HCT116 (cell line): ENCODE measurements at regions not wholly inside any gene's neighbourhood (a gene's known extent, or its start where the extent isn't known, plus 50 kb on each side); places are given as distances from the start of the nearest gene placed in this dataset.

Source experiments
- ATF3 ChIP-seq: IDR thresholded peaks from 2 replicates; pipeline ENCODE4 v1.6.1; 2012
- CEBPB ChIP-seq: IDR thresholded peaks from 2 replicates; pipeline ENCODE4 v1.6.1; 2012; ENCODE audit warnings: low read depth
- POLR2A ChIP-seq: IDR thresholded peaks from 2 replicates; pipeline ENCODE4 v1.7.0; 2011; ENCODE audit warnings: borderline replicate concordance; ENCODE audit not compliant: insufficient read depth, insufficient read length; ENCODE audit errors: extremely low read depth
- POLR2AphosphoS5 ChIP-seq: IDR thresholded peaks from 2 replicates; pipeline ENCODE4 v1.6.1; 2011; ENCODE audit warnings: mild to moderate bottlenecking, low read depth, low read length, moderate library complexity
- RAD21 ChIP-seq: IDR thresholded peaks from 2 replicates; pipeline ENCODE4 v1.6.1; 2012; ENCODE audit warnings: low read depth, mild to moderate bottlenecking
- YY1 ChIP-seq: IDR thresholded peaks from 2 replicates; pipeline ENCODE4 v1.6.1; 2011; ENCODE audit warnings: low read length, low read depth, moderate library complexity, mild to moderate bottlenecking; ENCODE audit not compliant: insufficient replicate concordance; ENCODE audit errors: extremely low read depth
- TF ChIP-seq, protein P1 (sequence below), 3 experiments: fragments of 200-600 bp in 1 of 3; sonication (generic) in 1 of 3; IDR thresholded peaks in 2 of 3; conservative IDR thresholded peaks in 1 of 3; 2 replicates each; pipeline ENCODE4 v1.5.1; 2012 to 2017; ENCODE audit warnings: low read depth in 2 of 3, low read length in 2 of 3, antibody characterized with exemption in 1 of 3, borderline replicate concordance in 1 of 3, control low read depth in 1 of 3, mild to moderate bottlenecking in 1 of 3, mixed read lengths in 1 of 3, mixed run types in 1 of 3, moderate library complexity in 1 of 3; ENCODE audit not compliant: insufficient read depth in 1 of 3

DNA sequence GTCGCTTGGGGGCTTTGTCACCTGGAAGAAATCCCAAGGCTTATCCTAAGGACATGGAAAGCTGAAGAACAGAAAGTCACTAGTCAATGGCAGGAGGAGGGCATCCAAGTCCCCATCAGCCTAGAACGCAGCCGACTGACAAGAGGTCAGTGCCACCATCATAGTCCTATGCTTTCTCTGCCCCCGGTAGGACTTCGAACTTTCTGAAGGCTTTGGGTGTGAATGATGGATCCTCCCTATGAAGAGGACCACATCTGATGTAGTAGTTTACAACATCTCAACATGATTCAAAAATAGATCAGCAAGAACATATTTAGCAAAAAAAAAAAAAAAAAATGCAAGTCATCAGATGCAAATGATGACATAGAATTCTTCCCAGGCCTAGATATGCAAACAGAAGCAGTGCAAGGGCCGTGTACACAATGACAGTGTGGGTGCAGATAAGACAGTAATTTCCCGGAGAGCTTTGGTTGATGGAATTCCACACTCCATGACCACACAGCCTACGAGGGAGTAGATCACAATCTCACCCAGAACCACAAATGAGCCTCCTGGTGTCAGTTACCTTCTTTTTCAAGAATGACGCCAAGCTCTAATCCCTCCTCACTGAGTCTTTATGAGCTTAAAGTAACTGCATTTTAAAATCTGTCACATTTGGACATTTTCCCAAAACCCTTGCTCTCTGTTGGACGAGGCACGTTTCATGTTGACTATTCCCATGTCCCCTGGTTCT is 88.2 kb downstream of the PSMG1 start:
- no peak for TF ChIP-seq POLR2A
- no peak for TF ChIP-seq ATF3
- no peak for TF ChIP-seq CEBPB
- no peak for TF ChIP-seq POLR2AphosphoS5
- no peak for TF ChIP-seq RAD21
- TF ChIP-seq, protein P1, sequence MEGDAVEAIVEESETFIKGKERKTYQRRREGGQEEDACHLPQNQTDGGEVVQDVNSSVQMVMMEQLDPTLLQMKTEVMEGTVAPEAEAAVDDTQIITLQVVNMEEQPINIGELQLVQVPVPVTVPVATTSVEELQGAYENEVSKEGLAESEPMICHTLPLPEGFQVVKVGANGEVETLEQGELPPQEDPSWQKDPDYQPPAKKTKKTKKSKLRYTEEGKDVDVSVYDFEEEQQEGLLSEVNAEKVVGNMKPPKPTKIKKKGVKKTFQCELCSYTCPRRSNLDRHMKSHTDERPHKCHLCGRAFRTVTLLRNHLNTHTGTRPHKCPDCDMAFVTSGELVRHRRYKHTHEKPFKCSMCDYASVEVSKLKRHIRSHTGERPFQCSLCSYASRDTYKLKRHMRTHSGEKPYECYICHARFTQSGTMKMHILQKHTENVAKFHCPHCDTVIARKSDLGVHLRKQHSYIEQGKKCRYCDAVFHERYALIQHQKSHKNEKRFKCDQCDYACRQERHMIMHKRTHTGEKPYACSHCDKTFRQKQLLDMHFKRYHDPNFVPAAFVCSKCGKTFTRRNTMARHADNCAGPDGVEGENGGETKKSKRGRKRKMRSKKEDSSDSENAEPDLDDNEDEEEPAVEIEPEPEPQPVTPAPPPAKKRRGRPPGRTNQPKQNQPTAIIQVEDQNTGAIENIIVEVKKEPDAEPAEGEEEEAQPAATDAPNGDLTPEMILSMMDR (IDR thresholded peaks at IDR 0.05 in 2 of 3, conservative IDR thresholded peaks at IDR 0.05 in 1 of 3; ENCODE audit: borderline replicate concordance in 1 of 3, insufficient read depth in 1 of 3, low read depth in 2 of 3, low read length in 2 of 3), result no peak
- no peak for TF ChIP-seq YY1
